ENCODE measurements at regions not wholly inside any gene's neighbourhood (a gene's known extent, or its start where the extent isn't known, plus 50 kb on each side); places are given as distances from the start of the nearest gene placed in this dataset.

- TF ChIP-seq ZNF281 (CRISPR knock-in tag; IDR thresholded peaks at IDR 0.05; ENCODE audit: borderline replicate concordance), result no peak
Observed at GRCh38 chr6:114605656-114606055, 262.8 kb upstream of the HS3ST5 start (continued).

GRCh38 chr6:114600381-114600780 lies 257.6 kb upstream of the HS3ST5 start:
- Histone ChIP-seq H3K27ac (ENCODE audit: extremely low read length, insufficient read depth, low read length) (no peak overlapping the region), H3K9ac (ENCODE audit: insufficient read depth, low read depth, low read length) (no peak overlapping the region), H3K4me1 (ENCODE audit: insufficient read depth, low read length) (no peaks in the 10 kb centered on the region), H3K9me3 (ENCODE audit: low read length) (no peaks in the 10 kb centered on the region), H3K4me2 (ENCODE audit: low read depth, low read length) (no peak overlapping the region), H2AFZ (ENCODE audit: low read length) (no peak overlapping the region), H4K20me1 (ENCODE audit: insufficient read depth, low read length) (no peaks in the 10 kb centered on the region), H3K79me2 (ENCODE audit: insufficient read depth, low read length) (no peaks in the 10 kb centered on the region), H3K27me3 (ENCODE audit: control insufficient read depth in 1 of 2, insufficient read depth in 2 of 2, low read length in 2 of 2) (no peaks in the 10 kb centered on the region), H3K4me3 (replicated peaks in 1 of 3; ENCODE audit: insufficient read depth in 1 of 3, low read depth in 2 of 3, low read length in 3 of 3) (no peak overlapping the region), H3K36me3 (replicated peaks in 1 of 2; ENCODE audit: control insufficient read depth in 1 of 2, insufficient read depth in 2 of 2, low read length in 2 of 2) (no peaks in the 10 kb centered on the region)
- intact Hi-C loops (cut with micrococcal nuclease; ENCODE audit: unreplicated experiment), result no loop called here
- CTCF ChIA-PET (ENCODE audit: low intra/inter-chr PET ratio, low total read pairs), result no interaction called here
- ATAC-seq (no peak), DNase-seq (ENCODE audit: low spot score) (no peak), FAIRE-seq (no peak)
- WGBS (ENCODE audit: low lambda C conversion rate), result 0% methylated on average over 1 of the region's 1 CpG
- TF ChIP-seq STAT6 (CRISPR knock-in tag; IDR thresholded peaks at IDR 0.05; ENCODE audit: borderline replicate concordance) (no peak), ZSCAN9 (CRISPR knock-in tag; IDR thresholded peaks at IDR 0.05; ENCODE audit: borderline replicate concordance) (no peak), PBX3 (CRISPR knock-in tag; IDR thresholded peaks at IDR 0.05; ENCODE audit: borderline replicate concordance) (no peak), ZFP90 (CRISPR knock-in tag; IDR thresholded peaks at IDR 0.05; ENCODE audit: borderline replicate concordance) (no peak), ZNF101 (CRISPR knock-in tag; IDR thresholded peaks at IDR 0.05; ENCODE audit: borderline replicate concordance, low read depth) (no peak)
- no TSS peak for BruUV-seq (replicated peaks)
- in situ Hi-C loops (cut with HindIII; ENCODE audit: extremely low pct_ligation_motif_present, low pct_unique_long_range_greater_than_20kb), result no loop called here
- POLR2A ChIA-PET, result no interaction called here

Data from HepG2 (cell line).